NCI-H2107 treated with DMSO at 0.1 percent for 48 hours (cell line): ENCODE measurements at regions not wholly inside any gene's neighbourhood (a gene's known extent, or its start where the extent isn't known, plus 50 kb on each side); places are given as distances from the start of the nearest gene placed in this dataset.
"Not testable (repeated sequence)": the region's sequence is repeated elsewhere in the genome, so short reads cannot be mapped to it uniquely, and the experiment has no call there.

Experiments
- DNase-seq: peaks from one replicate; lab custom pipeline; 2025; ENCODE audit not compliant: unreplicated experiment; lab: John Stamatoyannopoulos, UW

- no peak for DNase-seq
These were observed 250.7 kb downstream of the BTG1 start for GRCh38 chr12:91894911-91895310.

- no peak for DNase-seq
These were observed 252.2 kb downstream of the BTG1 start for GRCh38 chr12:91893476-91893875.

- DNase-seq = no peak
These were observed 253.4 kb downstream of the BTG1 start for GRCh38 chr12:91892081-91892855.

GRCh38 chr12:91890742-91891141, 254.9 kb downstream of the BTG1 start:
- DNase-seq = no peak

GRCh38 chr12:91889910-91890309, 255.7 kb downstream of the BTG1 start:
- DNase-seq = no peak

- DNase-seq = no peak
These were observed 256.6 kb downstream of the BTG1 start for GRCh38 chr12:91889059-91889458.

GRCh38 chr12:91887957-91888356, 257.7 kb downstream of the BTG1 start:
- DNase-seq = no peak

GRCh38 chr12:91885851-91886731, 259.6 kb downstream of the BTG1 start:
- DNase-seq = no peak

GRCh38 chr12:91884230-91884629, 261.4 kb downstream of the BTG1 start:
- DNase-seq = no peak

GRCh38 chr12:91883811-91884210, 261.8 kb downstream of the BTG1 start:
- DNase-seq = no peak

- DNase-seq = no peak
These were observed 262.7 kb downstream of the BTG1 start for GRCh38 chr12:91882910-91883309.

GRCh38 chr12:91880528-91880927, 265.1 kb downstream of the BTG1 start:
- no peak for DNase-seq

- no peak for DNase-seq
These were observed 268.0 kb downstream of the BTG1 start for GRCh38 chr12:91877456-91878235.

- peak; percentile 29 for DNase-seq
These were observed 268.6 kb downstream of the BTG1 start for GRCh38 chr12:91877022-91877421.

GRCh38 chr12:91875671-91876070, 270.0 kb downstream of the BTG1 start:
- not testable (repeated sequence) for DNase-seq

- DNase-seq = no peak
These were observed 271.4 kb downstream of the BTG1 start for GRCh38 chr12:91874086-91874865.

GRCh38 chr12:91871751-91872150, 273.9 kb downstream of the BTG1 start:
- DNase-seq = no peak

GRCh38 chr12:91870872-91871707, 274.6 kb downstream of the BTG1 start:
- peak; percentile 17 for DNase-seq

- DNase-seq = no peak
These were observed 277.6 kb downstream of the BTG1 start for GRCh38 chr12:91868054-91868453.

- DNase-seq = peak; percentile 33
These were observed 279.1 kb downstream of the BTG1 start for GRCh38 chr12:91866566-91866965.
